ENCODE measurements at regions not wholly inside any gene's neighbourhood (a gene's known extent, or its start where the extent isn't known, plus 50 kb on each side); places are given as distances from the start of the nearest gene placed in this dataset.

- TF ChIP-seq, protein P1, sequence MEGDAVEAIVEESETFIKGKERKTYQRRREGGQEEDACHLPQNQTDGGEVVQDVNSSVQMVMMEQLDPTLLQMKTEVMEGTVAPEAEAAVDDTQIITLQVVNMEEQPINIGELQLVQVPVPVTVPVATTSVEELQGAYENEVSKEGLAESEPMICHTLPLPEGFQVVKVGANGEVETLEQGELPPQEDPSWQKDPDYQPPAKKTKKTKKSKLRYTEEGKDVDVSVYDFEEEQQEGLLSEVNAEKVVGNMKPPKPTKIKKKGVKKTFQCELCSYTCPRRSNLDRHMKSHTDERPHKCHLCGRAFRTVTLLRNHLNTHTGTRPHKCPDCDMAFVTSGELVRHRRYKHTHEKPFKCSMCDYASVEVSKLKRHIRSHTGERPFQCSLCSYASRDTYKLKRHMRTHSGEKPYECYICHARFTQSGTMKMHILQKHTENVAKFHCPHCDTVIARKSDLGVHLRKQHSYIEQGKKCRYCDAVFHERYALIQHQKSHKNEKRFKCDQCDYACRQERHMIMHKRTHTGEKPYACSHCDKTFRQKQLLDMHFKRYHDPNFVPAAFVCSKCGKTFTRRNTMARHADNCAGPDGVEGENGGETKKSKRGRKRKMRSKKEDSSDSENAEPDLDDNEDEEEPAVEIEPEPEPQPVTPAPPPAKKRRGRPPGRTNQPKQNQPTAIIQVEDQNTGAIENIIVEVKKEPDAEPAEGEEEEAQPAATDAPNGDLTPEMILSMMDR (IDR thresholded peaks at IDR 0.05; ENCODE audit: low read length): no peak
- TF ChIP-seq EZH2 (IDR thresholded peaks at IDR 0.05; ENCODE audit: borderline replicate concordance, low read length): no peak
Measured at GRCh38 chr2:226559536-226559935, 240.1 kb downstream of the IRS1 start.

All from OCI-LY1 (cell line).